ENCODE measurements at regions not wholly inside any gene's neighbourhood (a gene's known extent, or its start where the extent isn't known, plus 50 kb on each side); places are given as distances from the start of the nearest gene placed in this dataset.
"Not testable (repeated sequence)": the region's sequence is repeated elsewhere in the genome, so short reads cannot be mapped to it uniquely, and the experiment has no call there.

- DNase-seq = no peak
Observed at GRCh38 chr17:36849871-36850348, 87.4 kb upstream of the LHX1 start.

DNA sequence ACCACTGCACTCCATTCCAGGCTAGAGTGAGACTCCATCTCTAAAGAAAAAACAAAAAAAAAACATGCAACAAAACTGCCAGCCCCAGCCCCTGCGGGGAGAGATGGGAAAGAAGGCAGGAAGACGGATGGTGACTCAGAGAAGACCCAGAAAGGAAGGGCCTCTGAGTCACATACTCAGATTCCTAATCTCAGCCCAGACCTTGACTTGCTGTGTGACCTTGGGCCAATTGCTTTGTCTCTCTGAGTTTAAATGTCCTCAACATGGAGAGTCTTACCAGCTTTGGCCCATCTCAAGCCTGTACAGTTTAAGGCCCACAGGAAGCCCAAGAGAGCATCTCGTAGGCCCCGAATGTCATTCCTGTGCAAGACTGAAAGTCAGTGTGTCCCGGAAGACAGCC, 86.5 kb upstream of the LHX1 start:
- no peak for DNase-seq

DNA sequence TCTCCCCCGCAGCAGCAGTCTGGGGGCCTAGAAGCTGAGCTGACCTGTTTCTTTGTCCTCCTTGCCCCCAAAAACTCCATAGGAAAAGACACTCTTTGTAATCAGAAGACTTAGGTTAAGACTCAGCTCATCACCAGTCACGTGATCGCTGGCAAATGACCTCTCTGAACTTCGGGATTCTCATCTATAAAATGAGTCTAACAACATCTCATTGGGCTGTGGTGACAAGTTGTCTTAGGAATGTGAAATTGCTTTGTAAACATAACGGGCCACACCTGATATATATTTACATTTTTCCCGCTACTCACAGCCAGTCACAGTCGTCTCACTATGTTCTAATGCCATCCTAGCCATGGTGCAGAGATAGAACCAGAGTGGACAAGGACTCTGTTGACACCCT, 86.0 kb upstream of the LHX1 start:
- no peak for DNase-seq

- DNase-seq = not testable (repeated sequence)
Observed at GRCh38 chr17:36852478-36852877, 84.8 kb upstream of the LHX1 start.

- no peak for DNase-seq
Observed at GRCh38 chr17:36854982-36855381, 82.3 kb upstream of the LHX1 start.

GRCh38 chr17:36855459-36855858, 81.8 kb upstream of the LHX1 start:
- no peak for DNase-seq

GRCh38 chr17:36856222-36856621, 81.1 kb upstream of the LHX1 start:
- no peak for DNase-seq

DNA sequence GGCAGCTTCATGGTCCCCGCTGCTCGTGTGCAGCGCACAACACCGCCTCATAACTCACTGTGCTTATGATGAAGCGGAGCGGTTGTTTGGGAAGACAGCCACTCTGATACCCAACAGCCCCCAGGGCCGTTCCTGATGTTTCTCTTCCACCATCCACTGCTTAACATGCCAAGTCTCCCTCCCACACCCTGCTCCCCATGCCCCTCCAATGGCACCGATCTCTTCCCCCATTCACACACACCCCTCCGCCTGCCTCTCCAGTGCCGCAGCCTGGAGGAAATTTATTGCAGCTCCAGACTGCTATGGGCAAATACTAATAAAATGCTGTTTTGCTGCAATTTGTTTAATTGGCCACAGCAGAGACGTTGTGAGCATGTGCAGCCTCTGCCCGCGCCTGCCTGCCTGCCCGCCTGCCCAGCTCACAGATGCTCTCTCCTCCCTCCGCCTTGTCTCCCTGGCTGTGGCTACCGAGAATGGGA, 80.3 kb upstream of the LHX1 start:
- DNase-seq = no peak

GRCh38 chr17:36857698-36858097, 79.6 kb upstream of the LHX1 start:
- no peak for DNase-seq

DNA sequence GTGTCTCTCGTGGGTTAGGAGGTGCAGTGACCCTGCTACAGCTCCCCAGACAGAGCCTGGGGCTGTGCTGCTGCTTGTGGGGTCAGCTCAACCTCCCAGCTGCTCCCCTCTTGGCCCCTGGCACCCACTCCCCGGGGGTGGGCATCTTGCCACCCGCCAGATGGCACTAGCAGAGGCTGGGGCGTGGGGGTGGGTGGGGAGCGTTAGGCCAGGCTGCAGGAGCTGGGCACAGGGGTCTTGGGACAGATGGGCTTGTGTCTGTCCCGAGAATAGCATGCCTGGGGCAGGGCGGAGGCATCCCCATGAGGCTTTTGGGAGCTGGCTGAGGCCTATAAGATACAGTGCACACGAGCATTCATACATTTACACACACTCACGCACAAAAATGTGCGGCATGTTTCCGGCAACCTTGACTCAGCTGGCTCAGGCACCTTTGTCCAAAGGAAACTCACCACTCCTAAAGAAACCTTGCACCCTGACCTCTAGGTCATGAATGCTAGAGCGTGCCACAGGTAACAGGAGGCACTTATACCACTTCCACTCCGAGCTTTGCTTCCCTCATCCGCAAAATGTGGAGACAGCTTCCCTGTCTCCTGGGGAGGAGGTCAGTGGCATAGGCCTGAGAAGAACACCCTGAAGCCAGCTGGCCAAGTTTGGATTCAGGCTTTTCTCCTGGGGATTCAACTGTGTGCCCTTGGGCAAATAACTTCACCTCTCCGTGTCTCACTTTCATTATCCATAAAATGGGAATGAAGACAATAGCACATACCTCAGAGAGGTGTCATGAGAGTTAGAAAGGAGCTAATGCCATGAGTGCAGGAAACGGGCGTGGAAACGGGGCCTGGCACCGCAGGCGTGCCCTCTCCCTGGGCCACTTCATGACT, 78.9 kb upstream of the LHX1 start:
- DNase-seq = no peak

GRCh38 chr17:36859003-36859300, 78.3 kb upstream of the LHX1 start:
- no peak for DNase-seq

DNA sequence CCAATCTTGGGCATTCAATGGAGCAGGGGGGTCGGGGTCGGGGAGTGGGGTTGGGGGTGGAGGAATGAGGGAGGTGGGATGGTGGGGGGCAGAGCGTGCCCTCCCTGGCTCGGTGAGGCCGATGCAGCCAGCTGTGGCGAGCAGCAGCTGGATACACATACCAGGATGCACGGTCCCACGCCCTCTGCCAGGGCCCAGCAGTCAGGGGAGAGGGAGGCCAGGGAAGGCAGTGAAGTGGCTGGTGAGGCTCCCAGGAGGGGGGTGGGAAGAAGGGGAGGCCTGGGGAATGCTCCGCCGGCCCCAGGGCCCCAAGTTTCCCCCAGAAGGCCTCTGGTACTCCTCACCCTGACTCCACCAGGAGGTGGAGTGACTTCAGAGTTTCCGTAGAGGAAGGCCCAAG, 77.6 kb upstream of the LHX1 start:
- DNase-seq = no peak

GRCh38 chr17:36861531-36861930, 75.7 kb upstream of the LHX1 start:
- no peak for DNase-seq

GRCh38 chr17:36862116-36862920, 75.0 kb upstream of the LHX1 start:
- DNase-seq = no peak

DNA sequence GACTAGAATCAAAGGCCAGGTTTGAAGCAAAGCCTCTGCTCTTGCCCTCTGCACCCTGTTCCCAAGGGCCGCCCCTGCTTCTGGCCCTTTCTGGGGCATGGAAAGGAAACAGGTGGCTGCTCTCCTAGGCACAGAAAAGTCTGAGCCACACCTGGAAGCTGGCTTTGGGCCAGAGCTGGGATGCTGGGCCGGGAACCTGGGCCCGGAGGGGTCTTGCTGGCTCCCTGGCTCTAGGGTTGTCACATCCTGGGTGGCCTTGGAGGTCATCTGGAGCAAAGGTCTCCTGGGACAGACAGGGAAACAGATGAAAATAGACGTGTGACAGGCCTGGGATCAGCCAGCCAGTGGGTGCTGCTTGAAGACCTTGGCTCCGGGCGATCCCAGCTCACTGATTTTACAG, 74.1 kb upstream of the LHX1 start:
- DNase-seq = no peak

GRCh38 chr17:36863676-36864612, 73.3 kb upstream of the LHX1 start:
- DNase-seq = no peak

GRCh38 chr17:36864827-36865430, 72.3 kb upstream of the LHX1 start:
- no peak for DNase-seq

DNA sequence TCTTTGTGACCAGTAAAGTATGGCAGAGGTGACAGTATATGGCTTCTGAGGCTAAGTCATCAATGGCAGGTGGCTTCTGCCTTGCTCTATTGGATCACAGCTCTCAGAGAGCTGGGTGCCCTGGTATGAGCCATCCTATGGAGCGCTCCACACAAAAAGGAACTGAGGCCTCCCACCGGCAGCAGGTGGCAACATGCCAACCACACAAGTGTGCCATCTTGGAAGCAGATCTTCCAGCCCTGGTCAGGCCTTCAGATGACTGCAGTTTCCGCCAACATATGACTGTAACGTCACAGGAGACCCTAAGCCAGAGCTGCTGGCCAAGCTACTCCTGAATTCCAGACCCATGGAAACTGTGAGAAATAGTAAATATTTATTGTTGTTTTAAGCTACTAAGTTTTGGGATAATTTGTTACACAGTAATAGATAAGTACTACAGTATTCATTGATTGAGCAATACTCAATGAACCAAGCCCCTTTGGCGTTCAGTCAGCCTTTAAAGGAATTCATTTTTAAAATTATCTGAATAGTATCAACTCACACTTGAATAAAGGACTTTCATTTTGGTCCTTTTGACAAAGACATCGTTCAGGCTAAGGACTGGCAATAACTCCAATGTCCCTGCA, 69.4 kb upstream of the LHX1 start:
- no peak for DNase-seq

GRCh38 chr17:36868777-36869176, 68.5 kb upstream of the LHX1 start:
- no peak for DNase-seq

GRCh38 chr17:36869441-36869840, 67.8 kb upstream of the LHX1 start:
- no peak for DNase-seq

DNA sequence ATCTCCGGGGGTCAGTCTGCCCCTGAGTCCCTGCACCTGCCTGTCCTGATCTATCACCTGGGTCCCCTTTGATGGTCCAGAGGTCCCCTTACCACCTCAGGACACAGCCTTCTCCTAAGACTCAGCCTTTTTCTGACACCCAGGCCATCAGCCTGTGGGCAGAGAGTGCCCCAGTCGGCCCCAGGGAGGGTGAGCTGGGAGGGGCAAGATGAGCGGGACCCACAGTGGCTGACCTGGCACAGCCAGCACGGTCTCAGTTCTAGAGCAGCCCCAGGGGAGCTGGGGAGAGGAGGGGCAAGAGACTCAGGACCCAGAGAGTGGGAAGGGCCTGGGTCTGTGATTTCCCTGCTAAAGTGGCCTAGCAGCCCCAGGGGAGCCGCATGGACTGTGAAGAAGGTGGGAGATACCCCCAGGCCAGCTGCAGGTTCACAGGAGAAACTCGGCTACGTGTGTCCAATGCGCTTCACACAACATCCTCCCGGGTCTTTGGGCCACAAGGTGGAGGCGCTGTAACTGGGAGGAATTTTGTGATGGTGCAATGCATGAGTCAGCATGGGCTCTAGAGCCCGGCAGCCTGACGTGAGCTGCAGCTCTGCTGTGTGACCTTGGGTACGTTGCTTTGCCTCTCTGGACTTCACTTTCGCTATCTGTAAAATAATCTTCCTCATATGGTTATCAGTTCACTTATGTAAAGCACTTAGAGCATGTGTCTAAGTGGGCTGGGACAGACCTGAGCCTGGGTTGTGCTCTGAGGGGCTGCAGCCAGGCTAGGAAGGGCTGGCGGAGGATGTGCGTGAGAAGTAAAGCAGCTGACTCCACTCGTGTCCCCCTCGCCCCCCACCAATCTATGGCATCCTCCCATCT, 67.2 kb upstream of the LHX1 start:
- DNase-seq = no peak
